Lung (tissue), 11 donors: ENCODE measurements at regions not wholly inside any gene's neighbourhood (a gene's known extent, or its start where the extent isn't known, plus 50 kb on each side); places are given as distances from the start of the nearest gene placed in this dataset.
"Not testable (repeated sequence)": the region's sequence is repeated elsewhere in the genome, so short reads cannot be mapped to it uniquely, and the experiment has no call there.

ENCODE experiments used
- ATAC-seq: fragments of 200-7000 bp; cut with Tn5 transposase; one replicate; pipeline ENCODE4 v1.9.1; 2020; ENCODE audit warnings: moderate number of reproducible peaks; ENCODE audit not compliant: insufficient read depth, low FRiP score
- DNase-seq, 3 donors: peaks; one replicate each; pipeline ENCODE4 v3.0.0-alpha.2; 2013 to 2017
- H3K27ac ChIP-seq, 2 donors: one replicate each; pipeline ENCODE4 v1.5.1; 2013; ENCODE audit warnings: mild to moderate bottlenecking in 2 of 2, moderate library complexity in 2 of 2, control low read depth in 1 of 2, inconsistent platforms in 1 of 2, low read depth in 1 of 2, low read length in 1 of 2
- H3K27me3 ChIP-seq, 3 donors: one replicate each; pipeline ENCODE4 v1.5.1; 2013; ENCODE audit warnings: low read length in 2 of 3; ENCODE audit not compliant: control insufficient read depth in 3 of 3, insufficient read depth in 3 of 3
- H3K36me3 ChIP-seq, 4 donors: one replicate each; pipeline ENCODE4 v1.5.1; 2013; ENCODE audit warnings: low read length in 4 of 4, mild to moderate bottlenecking in 1 of 4, moderate library complexity in 1 of 4; ENCODE audit not compliant: control insufficient read depth in 4 of 4, insufficient read depth in 4 of 4
- H3K4me1 ChIP-seq, 5 donors: one replicate each; pipeline ENCODE4 v1.5.1; 2013; ENCODE audit warnings: low read length in 5 of 5, mild to moderate bottlenecking in 2 of 5, moderate library complexity in 1 of 5; ENCODE audit not compliant: control insufficient read depth in 5 of 5, insufficient read depth in 5 of 5
- H3K4me3 ChIP-seq: one replicate; pipeline ENCODE4 v1.5.1; 2013; ENCODE audit warnings: mild to moderate bottlenecking, control low read depth, moderate library complexity
- H3K9ac ChIP-seq, 2 donors: one replicate each; pipeline ENCODE4 v1.5.1; 2013; ENCODE audit warnings: low read length in 2 of 2, control low read depth in 1 of 2; ENCODE audit not compliant: insufficient read depth in 1 of 2
- H3K9me3 ChIP-seq, 4 donors: one replicate each; pipeline ENCODE4 v1.5.1; 2013; ENCODE audit warnings: low read length in 3 of 4, mild to moderate bottlenecking in 1 of 4, moderate library complexity in 1 of 4; ENCODE audit not compliant: control insufficient read depth in 4 of 4, insufficient read depth in 3 of 4
- CTCF ChIP-seq: IDR thresholded peaks from 2 replicates; pipeline ENCODE4 v1.5.1; 2012; ENCODE audit warnings: mild to moderate bottlenecking; ENCODE audit errors: control extremely low read depth, extremely low read depth
- WGBS, 2 donors: extraction: QIAGEN DNeasy Blood & Tissue Kit; methylation state at CpG; one replicate each; pipeline ENCODE4 v1.1.7; 2013; 5-methylcytosine and 5-hydroxymethylcytosine counted together
- donor health status: control.
- donor health status: control.
- donor health status: Bipolar disorder and iron deficiency.
- donor health status: healthy.
- donor health status: DM: yes; HTN: yes; CAD: no.

- H3K4me1 ChIP-seq, result peaks cover 0 to 1% (median 0%) of the 10 kb centered on the region in 5 donors
- H3K36me3 ChIP-seq, result no peaks in the 10 kb centered on the region
- ATAC-seq, result no peak
- H3K27me3 ChIP-seq, result no peaks in the 10 kb centered on the region
- peak in 1 of 3 donors; percentile 32 for DNase-seq
- 74 to 83% methylated on average over 4 of the region's 4 CpGs for WGBS, 2 donors
- no peak overlapping the region for H3K9ac ChIP-seq
- H3K9me3 ChIP-seq, result no peaks in the 10 kb centered on the region
- TF ChIP-seq CTCF, result no peak
- no peak overlapping the region for H3K4me3 ChIP-seq
- H3K27ac ChIP-seq, result no peak overlapping the region
These were observed 233.3 kb downstream of the PCSK1 start for GRCh38 chr5:96199713-96200183.

- H3K9me3 ChIP-seq, result no peaks in the 10 kb centered on the region
- WGBS, 2 donors, result 74 to 84% methylated on average over 3 of the region's 3 CpGs
- H3K27me3 ChIP-seq, result no peaks in the 10 kb centered on the region
- no peaks in the 10 kb centered on the region for H3K36me3 ChIP-seq
- no peak overlapping the region for H3K9ac ChIP-seq
- TF ChIP-seq CTCF, result no peak
- H3K4me3 ChIP-seq, result no peak overlapping the region
- peaks cover 0 to 1% (median 0%) of the 10 kb centered on the region in 5 donors for H3K4me1 ChIP-seq
- H3K27ac ChIP-seq, result no peak overlapping the region
- no peak for ATAC-seq
- no peak for DNase-seq
These were observed 234.5 kb downstream of the PCSK1 start for GRCh38 chr5:96198356-96199058.

- WGBS, 2 donors, result 91 to 95% methylated on average over 3 of the region's 3 CpGs
- H3K4me1 ChIP-seq, H3K36me3 ChIP-seq, H3K27me3 ChIP-seq, H3K4me3 ChIP-seq, H3K9me3 ChIP-seq, ATAC-seq, H3K27ac ChIP-seq, DNase-seq, H3K9ac ChIP-seq: not testable (repeated sequence)
These were observed 235.3 kb downstream of the PCSK1 start for GRCh38 chr5:96197767-96198166.

GRCh38 chr5:96197347-96197746 is 235.7 kb upstream of the ELL2 start:
- peaks cover 0 to 1% (median 0%) of the 10 kb centered on the region in 5 donors for H3K4me1 ChIP-seq
- H3K36me3 ChIP-seq, result no peaks in the 10 kb centered on the region
- 61 to 73% methylated on average over 2 of the region's 2 CpGs for WGBS, 2 donors
- H3K4me3 ChIP-seq, result no peak overlapping the region
- no peak overlapping the region for H3K9ac ChIP-seq
- H3K9me3 ChIP-seq, result no peaks in the 10 kb centered on the region
- peak overlapping the region in 1 of 2 donors; percentile 59 for H3K27ac ChIP-seq
- no peak for DNase-seq
- no peak for ATAC-seq
- H3K27me3 ChIP-seq, result no peaks in the 10 kb centered on the region
- TF ChIP-seq CTCF, result no peak
